Fibroblast of lung (primary cell): ENCODE measurements at regions not wholly inside any gene's neighbourhood (a gene's known extent, or its start where the extent isn't known, plus 50 kb on each side); places are given as distances from the start of the nearest gene placed in this dataset.

Experiments
- DNase-seq, 2 donors: peaks; one replicate each; pipeline versions ENCODE4 v3.0.0 to v3.0.0-alpha.2; 2010; ENCODE audit warnings: low read depth in 2 of 2
- H2AFZ ChIP-seq: 2 replicates; pipeline ENCODE4 v1.5.1; 2012; ENCODE audit warnings: low read length, control low read depth, inconsistent platforms
- H3K27ac ChIP-seq: 2 replicates; pipeline ENCODE4 v1.5.1; 2011; ENCODE audit warnings: low read length, control low read depth; ENCODE audit not compliant: insufficient read depth
- H3K27me3 ChIP-seq: 2 replicates; pipeline ENCODE4 v1.5.1; 2011; ENCODE audit warnings: mild to moderate bottlenecking, low read length; ENCODE audit not compliant: control insufficient read depth, insufficient read depth
- H3K36me3 ChIP-seq: 2 replicates; pipeline ENCODE4 v1.5.1; 2011; ENCODE audit warnings: low read length; ENCODE audit not compliant: control insufficient read depth, insufficient read depth
- H3K4me1 ChIP-seq: 2 replicates; pipeline ENCODE4 v1.5.1; 2011; ENCODE audit warnings: low read length; ENCODE audit not compliant: control insufficient read depth, insufficient read depth; ENCODE audit errors: extremely low read depth
- H3K4me2 ChIP-seq: 2 replicates; pipeline ENCODE4 v1.5.1; 2011; ENCODE audit warnings: low read length, control low read depth; ENCODE audit not compliant: insufficient read depth; ENCODE audit errors: extremely low read depth
- H3K4me3 ChIP-seq, 4 experiments: fragments of 200-600 bp in 1 of 4; sonication (generic) in 1 of 4; replicated peaks in 1 of 4; 2 replicates each; pipeline ENCODE4 v1.5.1; 2011 to 2016; ENCODE audit warnings: low read length in 4 of 4, low read depth in 3 of 4, mild to moderate bottlenecking in 3 of 4, control low read depth in 2 of 4, inconsistent platforms in 1 of 4, mixed read lengths in 1 of 4; ENCODE audit not compliant: insufficient read depth in 1 of 4; ENCODE audit errors: control extremely low read depth in 1 of 4
- H3K79me2 ChIP-seq: 2 replicates; pipeline ENCODE4 v1.5.1; 2012; ENCODE audit warnings: mild to moderate bottlenecking, low read length, inconsistent platforms; ENCODE audit not compliant: control insufficient read depth, insufficient read depth
- H3K9ac ChIP-seq: 2 replicates; pipeline ENCODE4 v1.5.1; 2011; ENCODE audit warnings: mild to moderate bottlenecking, low read length, control low read depth; ENCODE audit not compliant: insufficient read depth
- H3K9me3 ChIP-seq: 2 replicates; pipeline ENCODE4 v1.5.1; 2012; ENCODE audit warnings: low read depth, low read length; ENCODE audit not compliant: control insufficient read depth, insufficient read depth
- H4K20me1 ChIP-seq: 2 replicates; pipeline ENCODE4 v1.5.1; 2011; ENCODE audit warnings: low read length; ENCODE audit not compliant: control insufficient read depth, insufficient read depth; ENCODE audit errors: extremely low read depth
- EZH2 ChIP-seq: IDR thresholded peaks from 2 replicates; pipeline ENCODE4 v1.5.1; 2012; ENCODE audit warnings: low read length, control low read depth, mild to moderate bottlenecking; ENCODE audit errors: missing control alignments
- TF ChIP-seq, protein P1 (sequence below), 2 donors: IDR thresholded peaks in 1 of 2; conservative IDR thresholded peaks in 1 of 2; 1 replicate in 1 of 2; 2 replicates in 1 of 2; pipeline ENCODE4 v1.5.1; 2011 to 2012; ENCODE audit warnings: low read length in 2 of 2, control low read depth in 1 of 2, inconsistent platforms in 1 of 2, low read depth in 1 of 2, mild to moderate bottlenecking in 1 of 2

DNA sequence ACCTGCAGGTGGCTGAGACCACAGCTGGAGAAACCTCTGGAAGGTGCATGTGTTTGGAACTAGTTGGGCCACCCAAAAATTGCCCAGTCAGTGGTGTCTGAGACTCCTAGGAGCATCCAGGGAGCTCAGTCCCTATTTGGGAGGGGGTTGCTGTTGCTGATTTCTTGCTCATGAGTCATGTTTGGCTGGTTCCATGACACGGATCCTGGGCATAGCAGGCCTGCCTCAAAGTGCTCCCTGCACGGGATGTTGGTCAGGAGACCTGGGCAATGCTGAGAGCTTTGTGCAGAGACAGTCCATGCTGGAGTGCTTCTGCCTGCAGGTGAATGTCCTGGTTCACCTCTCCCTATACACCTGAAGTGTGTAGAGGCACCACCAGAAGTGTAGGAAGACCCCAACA is 194.2 kb downstream of the GLI2 start:
- peaks cover 2% of the 10 kb centered on the region for H3K36me3 ChIP-seq
- peaks cover 3% of the 10 kb centered on the region for H3K79me2 ChIP-seq
- no peak for TF ChIP-seq EZH2
- TF ChIP-seq, protein P1, sequence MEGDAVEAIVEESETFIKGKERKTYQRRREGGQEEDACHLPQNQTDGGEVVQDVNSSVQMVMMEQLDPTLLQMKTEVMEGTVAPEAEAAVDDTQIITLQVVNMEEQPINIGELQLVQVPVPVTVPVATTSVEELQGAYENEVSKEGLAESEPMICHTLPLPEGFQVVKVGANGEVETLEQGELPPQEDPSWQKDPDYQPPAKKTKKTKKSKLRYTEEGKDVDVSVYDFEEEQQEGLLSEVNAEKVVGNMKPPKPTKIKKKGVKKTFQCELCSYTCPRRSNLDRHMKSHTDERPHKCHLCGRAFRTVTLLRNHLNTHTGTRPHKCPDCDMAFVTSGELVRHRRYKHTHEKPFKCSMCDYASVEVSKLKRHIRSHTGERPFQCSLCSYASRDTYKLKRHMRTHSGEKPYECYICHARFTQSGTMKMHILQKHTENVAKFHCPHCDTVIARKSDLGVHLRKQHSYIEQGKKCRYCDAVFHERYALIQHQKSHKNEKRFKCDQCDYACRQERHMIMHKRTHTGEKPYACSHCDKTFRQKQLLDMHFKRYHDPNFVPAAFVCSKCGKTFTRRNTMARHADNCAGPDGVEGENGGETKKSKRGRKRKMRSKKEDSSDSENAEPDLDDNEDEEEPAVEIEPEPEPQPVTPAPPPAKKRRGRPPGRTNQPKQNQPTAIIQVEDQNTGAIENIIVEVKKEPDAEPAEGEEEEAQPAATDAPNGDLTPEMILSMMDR (conservative IDR thresholded peaks at IDR 0.05 in 1 of 2, IDR thresholded peaks at IDR 0.05 in 1 of 2; ENCODE audit: low read depth in 1 of 2, low read length in 2 of 2), result no peak
- no peaks in the 10 kb centered on the region for H4K20me1 ChIP-seq
- DNase-seq, result peak in 1 of 2 donors; percentile 75
- no peak overlapping the region for H3K4me2 ChIP-seq
- H3K27ac ChIP-seq, result no peak overlapping the region
- H3K9me3 ChIP-seq, result no peaks in the 10 kb centered on the region
- H3K27me3 ChIP-seq, result no peaks in the 10 kb centered on the region
- H3K4me3 ChIP-seq, result no peak overlapping the region
- peaks cover 16% of the 10 kb centered on the region for H3K4me1 ChIP-seq
- no peak overlapping the region for H3K9ac ChIP-seq
- H2AFZ ChIP-seq, result no peak overlapping the region

DNA sequence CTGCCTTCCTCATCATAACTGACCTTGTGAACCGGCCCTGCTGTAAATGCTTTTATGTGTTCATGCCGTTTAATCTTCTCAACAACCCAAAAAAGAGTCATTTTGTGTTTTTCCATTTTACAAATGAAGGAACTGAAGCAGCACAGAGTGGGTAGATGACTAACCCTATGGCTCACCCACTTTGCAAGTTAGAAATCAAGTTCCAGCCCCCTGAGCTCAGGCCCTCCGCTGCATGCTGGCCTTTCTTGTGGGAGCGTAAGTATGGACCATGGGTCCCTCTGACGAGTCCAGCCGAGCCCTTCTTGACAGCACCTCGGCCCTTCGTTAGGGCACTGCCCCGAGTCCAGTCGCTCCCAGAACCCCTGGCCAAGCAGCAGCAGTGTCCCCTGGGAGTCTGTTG is 194.6 kb downstream of the GLI2 start:
- Histone ChIP-seq H3K36me3 (peaks cover 2% of the 10 kb centered on the region), H3K27ac (no peak overlapping the region), H3K4me3 (no peak overlapping the region)

DNA sequence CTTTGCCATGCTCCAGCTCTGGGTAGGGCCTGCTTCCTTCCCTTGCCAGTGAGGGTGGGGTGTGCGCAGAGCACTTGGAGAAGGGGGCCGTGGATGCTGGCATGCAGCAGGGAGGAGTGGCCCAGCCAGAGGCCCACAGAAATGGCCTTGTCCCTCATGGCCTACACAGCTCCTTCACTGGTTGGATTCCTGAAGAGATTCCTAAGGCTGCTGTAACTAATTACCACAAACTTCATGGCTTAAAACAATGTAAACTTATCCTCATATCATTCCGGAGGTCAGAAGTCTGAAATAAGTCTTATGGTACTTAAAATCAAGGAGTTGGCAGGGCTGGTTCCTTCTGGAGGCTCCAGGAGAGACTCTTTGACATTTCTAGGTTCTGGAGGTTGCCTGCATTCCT is 195.2 kb downstream of the GLI2 start:
- TF ChIP-seq EZH2, result no peak
- TF ChIP-seq, protein P1 (conservative IDR thresholded peaks at IDR 0.05 in 1 of 2, IDR thresholded peaks at IDR 0.05 in 1 of 2; ENCODE audit: low read depth in 1 of 2, low read length in 2 of 2), result no peak
- H3K4me3 ChIP-seq, result no peak overlapping the region
- H3K4me2 ChIP-seq, result no peak overlapping the region

More for the DNA sequence above, 194.6 kb downstream of the GLI2 start:
- DNase-seq, result peak in 1 of 2 donors; percentile 84
- no peaks in the 10 kb centered on the region for H3K9me3 ChIP-seq
- no peak overlapping the region for H3K9ac ChIP-seq
- no peaks in the 10 kb centered on the region for H4K20me1 ChIP-seq
- H3K27me3 ChIP-seq, result no peaks in the 10 kb centered on the region
- peaks cover 3% of the 10 kb centered on the region for H3K79me2 ChIP-seq
- peaks cover 20% of the 10 kb centered on the region for H3K4me1 ChIP-seq
- TF ChIP-seq, protein P1 (conservative IDR thresholded peaks at IDR 0.05 in 1 of 2, IDR thresholded peaks at IDR 0.05 in 1 of 2; ENCODE audit: low read depth in 1 of 2, low read length in 2 of 2), result no peak
- no peak for TF ChIP-seq EZH2
- no peak overlapping the region for H2AFZ ChIP-seq
- H3K4me2 ChIP-seq, result no peak overlapping the region

More for the DNA sequence above, 195.2 kb downstream of the GLI2 start:
- H3K9me3 ChIP-seq, result no peaks in the 10 kb centered on the region
- H3K27me3 ChIP-seq, result no peaks in the 10 kb centered on the region
- H3K27ac ChIP-seq, result no peak overlapping the region
- H2AFZ ChIP-seq, result no peak overlapping the region
- no peaks in the 10 kb centered on the region for H4K20me1 ChIP-seq
- no peak overlapping the region for H3K9ac ChIP-seq
- peaks cover 24% of the 10 kb centered on the region for H3K4me1 ChIP-seq
- peaks cover 3% of the 10 kb centered on the region for H3K79me2 ChIP-seq
- peaks cover 2% of the 10 kb centered on the region for H3K36me3 ChIP-seq
- DNase-seq, result peak in 1 of 2 donors; percentile 66
